ENCODE measurements at regions not wholly inside any gene's neighbourhood (a gene's known extent, or its start where the extent isn't known, plus 50 kb on each side); places are given as distances from the start of the nearest gene placed in this dataset.

GRCh38 chr10:32140403-32140802, 84.2 kb upstream of the KIF5B start (continued):
- TF ChIP-seq POLR2AphosphoS2 (IDR thresholded peaks at IDR 0.05; ENCODE audit: low read length) (no peak), ZBTB43 (CRISPR knock-in tag; IDR thresholded peaks at IDR 0.05) (no peak), SREBF2 (CRISPR knock-in tag; IDR thresholded peaks at IDR 0.05) (no peak), SP2 (IDR thresholded peaks at IDR 0.05; ENCODE audit: extremely low read depth, low read depth, low read length, poor library complexity, severe bottlenecking) (no peak), GATAD2A (IDR thresholded peaks at IDR 0.05) (no peak), HMBOX1 (IDR thresholded peaks at IDR 0.05) (no peak), STAT6 (CRISPR knock-in tag; IDR thresholded peaks at IDR 0.05) (no peak), ZNF165 (CRISPR knock-in tag; IDR thresholded peaks at IDR 0.05; ENCODE audit: borderline replicate concordance) (no peak), RBM25 (IDR thresholded peaks at IDR 0.05; ENCODE audit: low read depth, low read length, severe bottlenecking) (no peak)

Measured in K562 (cell line).